ENCODE measurements at regions not wholly inside any gene's neighbourhood (a gene's known extent, or its start where the extent isn't known, plus 50 kb on each side); places are given as distances from the start of the nearest gene placed in this dataset.

DNA sequence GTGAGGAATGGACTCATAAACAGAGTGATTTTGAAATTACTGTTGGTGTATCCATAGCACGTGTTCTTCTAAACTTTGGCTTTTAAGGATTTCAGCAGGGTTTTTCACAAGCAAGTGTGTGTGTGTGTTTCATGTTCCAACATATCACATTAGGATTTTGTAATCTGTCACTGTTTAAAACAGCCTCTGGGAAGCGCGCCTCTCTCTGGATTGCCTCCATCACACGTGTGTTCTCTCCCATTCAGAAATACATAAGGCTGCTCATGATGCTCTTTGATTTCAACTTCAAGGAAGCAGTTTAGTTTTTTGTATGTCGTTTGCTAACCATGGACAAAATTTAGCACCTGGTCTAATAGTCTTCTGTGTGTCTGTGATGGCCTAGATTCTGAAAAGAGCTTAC, 370.4 kb downstream of the MTX2 start:
- Mint-ChIP-seq H3K27ac (no peak overlapping the region), H3K4me1 (peaks cover 4% of the 10 kb centered on the region), H3K4me3 (no peak overlapping the region), H3K9me3 (no peaks in the 10 kb centered on the region), H3K36me3 (ENCODE audit: low read depth) (no peaks in the 10 kb centered on the region), H3K27me3 (peaks cover 70% of the 10 kb centered on the region)
- DNase-seq = no peak
- no peak for ATAC-seq

DNA sequence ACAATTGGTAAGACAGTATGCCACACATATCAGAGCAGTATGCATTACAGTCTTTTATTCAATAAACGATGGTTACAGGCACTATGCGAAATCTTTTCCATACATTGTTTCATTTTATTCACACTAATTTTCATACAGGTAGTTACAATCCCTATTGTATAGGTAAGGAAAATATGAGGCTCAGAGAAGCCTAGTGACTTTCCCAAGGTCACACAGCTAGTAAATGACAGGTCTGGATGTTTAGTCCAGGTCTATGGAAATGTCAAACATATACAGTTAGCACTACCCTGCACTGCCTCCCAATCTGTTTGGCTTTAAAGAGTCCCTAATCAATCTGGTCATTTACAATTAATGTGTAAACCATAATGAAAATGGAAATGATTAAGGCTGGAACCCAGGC, 372.2 kb downstream of the MTX2 start:
- no peak overlapping the region for H3K4me3 Mint-ChIP-seq
- no peaks in the 10 kb centered on the region for H3K36me3 Mint-ChIP-seq (ENCODE audit: low read depth)
- H3K27ac Mint-ChIP-seq = no peak overlapping the region
- H3K9me3 Mint-ChIP-seq = no peaks in the 10 kb centered on the region
- ATAC-seq (no peak), DNase-seq (no peak)
- H3K27me3 Mint-ChIP-seq = peaks cover 76% of the 10 kb centered on the region
- H3K4me1 Mint-ChIP-seq = peaks cover 4% of the 10 kb centered on the region

- H3K27ac Mint-ChIP-seq = no peak overlapping the region
- no peaks in the 10 kb centered on the region for H3K36me3 Mint-ChIP-seq (ENCODE audit: low read depth)
- ATAC-seq = no peak
- no peaks in the 10 kb centered on the region for H3K9me3 Mint-ChIP-seq
- no peak for DNase-seq
- peaks cover 76% of the 10 kb centered on the region for H3K27me3 Mint-ChIP-seq
- H3K4me1 Mint-ChIP-seq = peaks cover 4% of the 10 kb centered on the region
- H3K4me3 Mint-ChIP-seq = no peak overlapping the region
Measured at GRCh38 chr2:176642074-176642473, 372.8 kb downstream of the MTX2 start.

- no peak overlapping the region for H3K27ac Mint-ChIP-seq
- H3K4me1 Mint-ChIP-seq = no peaks in the 10 kb centered on the region
- ATAC-seq (no peak), DNase-seq (no peak)
- peaks cover 74% of the 10 kb centered on the region for H3K27me3 Mint-ChIP-seq
- no peaks in the 10 kb centered on the region for H3K9me3 Mint-ChIP-seq
- no peak overlapping the region for H3K4me3 Mint-ChIP-seq
- H3K36me3 Mint-ChIP-seq (ENCODE audit: low read depth) = no peaks in the 10 kb centered on the region
Measured at GRCh38 chr2:176643646-176644045, 374.4 kb downstream of the MTX2 start.

DNA sequence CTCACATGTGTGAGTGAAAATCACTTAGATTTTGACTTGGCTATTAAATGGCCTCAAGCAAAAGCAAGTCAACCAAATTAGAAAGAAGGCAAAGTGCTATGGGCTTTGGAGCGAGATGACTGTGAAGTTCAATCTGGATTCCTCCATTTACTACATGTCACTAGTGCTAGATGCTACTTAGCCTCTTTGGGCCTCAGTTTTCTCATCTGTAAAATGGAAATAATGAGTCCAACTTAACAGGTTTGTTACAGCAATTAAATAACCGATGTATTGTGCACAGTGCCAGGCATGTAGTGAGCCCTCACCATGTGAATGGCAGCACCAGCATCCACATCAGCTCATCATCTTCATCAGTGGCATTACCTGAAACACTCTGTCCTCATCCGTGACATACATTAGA, 376.3 kb downstream of the MTX2 start:
- Mint-ChIP-seq H3K27ac (no peak overlapping the region), H3K4me3 (no peak overlapping the region), H3K27me3 (peaks cover 56% of the 10 kb centered on the region), H3K9me3 (no peaks in the 10 kb centered on the region), H3K4me1 (no peaks in the 10 kb centered on the region), H3K36me3 (ENCODE audit: low read depth) (no peaks in the 10 kb centered on the region)
- no peak for ATAC-seq
- no peak for DNase-seq

- Mint-ChIP-seq H3K36me3 (ENCODE audit: low read depth) (no peaks in the 10 kb centered on the region), H3K4me1 (no peaks in the 10 kb centered on the region), H3K27me3 (peaks cover 55% of the 10 kb centered on the region), H3K27ac (no peak overlapping the region), H3K9me3 (no peaks in the 10 kb centered on the region), H3K4me3 (no peak overlapping the region)
- ATAC-seq = no peak
- no peak for DNase-seq
Measured at GRCh38 chr2:176646033-176646615, 376.9 kb downstream of the MTX2 start.

- no peak overlapping the region for H3K27ac Mint-ChIP-seq
- no peak for ATAC-seq
- peaks cover 55% of the 10 kb centered on the region for H3K27me3 Mint-ChIP-seq
- no peaks in the 10 kb centered on the region for H3K9me3 Mint-ChIP-seq
- H3K4me1 Mint-ChIP-seq = peaks cover 4% of the 10 kb centered on the region
- DNase-seq = no peak
- no peaks in the 10 kb centered on the region for H3K36me3 Mint-ChIP-seq (ENCODE audit: low read depth)
- H3K4me3 Mint-ChIP-seq = no peak overlapping the region
Measured at GRCh38 chr2:176647325-176648165, 378.3 kb downstream of the MTX2 start.

- no peak overlapping the region for H3K27ac Mint-ChIP-seq
Measured at GRCh38 chr2:176648700-176649297, 379.6 kb downstream of the MTX2 start.

DNA sequence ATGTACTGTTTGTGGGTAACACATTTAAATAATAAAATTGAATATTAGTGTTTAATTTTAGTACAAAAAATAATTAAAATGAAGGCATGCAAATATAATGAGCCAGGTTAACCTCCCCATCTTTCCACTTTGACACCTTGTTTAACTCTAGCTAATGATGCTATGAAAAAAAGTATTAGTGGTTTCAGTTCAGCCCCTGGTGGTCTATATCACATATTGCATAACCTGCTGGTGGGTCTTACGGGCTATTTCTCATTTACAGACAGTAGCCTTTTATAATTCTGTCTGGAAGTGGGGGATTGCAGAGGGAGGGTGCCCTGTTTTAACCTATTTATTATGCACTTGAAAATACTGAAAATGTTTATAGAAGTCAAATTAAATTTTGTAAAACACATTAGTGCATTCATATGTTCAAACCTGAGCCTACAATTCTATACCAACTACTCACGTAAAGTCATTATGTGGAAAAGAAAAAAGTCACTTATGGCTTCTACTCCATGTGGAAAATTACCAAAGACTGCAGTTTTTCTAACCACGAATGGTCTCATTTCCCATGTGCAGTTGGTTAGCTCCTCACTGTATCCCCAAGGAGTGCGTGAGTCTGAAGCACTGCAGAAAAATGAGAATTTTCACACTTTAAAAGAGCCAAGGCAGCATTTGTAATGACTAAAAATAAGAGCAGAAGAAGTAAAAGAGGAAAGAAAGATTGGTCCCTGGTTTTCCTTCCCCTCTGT, 381.0 kb downstream of the MTX2 start:
- H3K4me1 Mint-ChIP-seq = peaks cover 19% of the 10 kb centered on the region
- no peaks in the 10 kb centered on the region for H3K36me3 Mint-ChIP-seq (ENCODE audit: low read depth)
- H3K4me3 Mint-ChIP-seq = no peak overlapping the region
- H3K27ac Mint-ChIP-seq = no peak overlapping the region
- no peak for DNase-seq
- no peak for ATAC-seq
- peaks cover 41% of the 10 kb centered on the region for H3K27me3 Mint-ChIP-seq
- no peaks in the 10 kb centered on the region for H3K9me3 Mint-ChIP-seq

More at GRCh38 chr2:176648700-176649297, 379.6 kb downstream of the MTX2 start:
- H3K9me3 Mint-ChIP-seq = no peaks in the 10 kb centered on the region
- H3K27me3 Mint-ChIP-seq = peaks cover 44% of the 10 kb centered on the region
- ATAC-seq = no peak
- no peaks in the 10 kb centered on the region for H3K36me3 Mint-ChIP-seq (ENCODE audit: low read depth)
- no peak for DNase-seq
- peaks cover 16% of the 10 kb centered on the region for H3K4me1 Mint-ChIP-seq
- H3K4me3 Mint-ChIP-seq = no peak overlapping the region

DNA sequence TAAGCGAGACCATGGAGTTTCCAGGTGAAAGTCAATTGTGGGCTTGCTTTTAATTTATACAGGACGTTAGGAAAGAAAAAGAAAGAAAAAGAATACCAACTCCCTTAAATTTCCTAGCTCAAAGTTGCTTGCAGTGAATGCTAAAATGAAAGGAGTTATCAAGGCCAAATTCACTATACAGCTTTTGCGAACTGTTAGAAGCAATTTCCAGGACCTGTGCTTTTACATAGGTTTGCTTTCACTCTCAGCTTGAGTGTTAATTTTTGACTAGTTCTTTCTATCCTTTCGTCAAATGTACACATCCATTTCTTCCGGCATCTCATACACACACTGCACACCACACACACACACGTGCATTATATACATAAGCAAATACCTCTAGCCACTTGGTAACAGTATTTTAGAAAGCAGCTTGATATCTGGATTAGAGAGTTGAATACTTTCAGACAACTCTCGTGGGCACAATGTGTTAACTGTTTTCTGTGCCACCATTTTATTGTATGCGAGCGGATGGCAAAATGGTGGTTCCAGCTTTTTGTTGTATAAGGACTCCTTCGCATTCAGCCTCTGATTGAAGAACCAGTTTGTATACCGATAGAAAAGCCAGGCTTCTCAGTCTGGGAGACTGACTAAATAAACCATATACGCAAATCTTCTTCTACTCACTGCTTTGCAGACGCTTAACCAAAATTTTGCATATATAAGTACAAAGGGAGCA, 381.8 kb downstream of the MTX2 start:
- Mint-ChIP-seq H3K4me3 (no peak overlapping the region), H3K9me3 (no peaks in the 10 kb centered on the region), H3K4me1 (peaks cover 19% of the 10 kb centered on the region), H3K27ac (no peak overlapping the region), H3K36me3 (ENCODE audit: low read depth) (no peaks in the 10 kb centered on the region), H3K27me3 (peaks cover 42% of the 10 kb centered on the region)
- DNase-seq (no peak), ATAC-seq (no peak)

DNA sequence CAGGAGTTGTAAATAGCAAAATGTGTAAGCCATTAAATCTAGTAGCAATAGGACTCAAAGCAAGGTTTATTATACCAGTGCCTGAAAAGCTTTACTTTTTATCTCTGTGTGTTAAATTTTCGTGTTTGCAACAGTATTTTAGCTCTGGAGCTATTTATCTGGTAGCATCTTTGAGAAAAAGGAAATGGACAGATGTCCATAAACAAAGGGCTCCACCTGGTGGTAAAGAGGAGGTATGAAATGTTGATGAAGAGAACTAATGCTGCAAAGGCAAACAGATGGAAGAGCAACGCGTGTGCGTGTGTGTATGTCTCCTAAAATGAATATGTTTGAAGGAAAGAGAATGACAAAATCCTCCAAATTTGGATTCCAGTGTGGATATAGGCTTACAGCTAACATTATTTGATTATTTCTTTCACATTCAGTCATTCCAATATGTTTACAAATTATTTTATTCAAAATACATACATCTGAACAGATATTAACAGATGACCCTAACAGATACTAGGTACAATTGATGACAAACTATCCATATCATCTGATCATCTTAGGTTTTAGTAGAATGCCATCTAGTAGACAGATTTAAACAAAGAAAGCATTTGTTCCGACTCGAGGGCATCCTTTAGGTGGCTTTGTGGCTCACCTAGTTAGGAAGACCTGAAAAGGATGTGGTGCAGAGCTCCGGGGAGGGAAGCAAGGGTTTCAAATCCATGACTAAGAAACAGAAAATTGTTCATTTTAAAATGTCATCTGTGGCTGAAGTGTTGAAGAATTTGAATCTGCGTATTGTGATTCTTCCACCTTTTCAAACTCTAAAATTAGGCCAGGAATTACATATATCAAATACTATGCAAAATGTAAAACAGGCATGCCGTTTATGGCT, 383.3 kb downstream of the MTX2 start:
- Mint-ChIP-seq H3K4me1 (peaks cover 19% of the 10 kb centered on the region), H3K36me3 (ENCODE audit: low read depth) (no peaks in the 10 kb centered on the region), H3K27ac (peak overlapping the region; percentile 26), H3K27me3 (peaks cover 46% of the 10 kb centered on the region), H3K4me3 (no peak overlapping the region), H3K9me3 (no peaks in the 10 kb centered on the region)
- DNase-seq (no peak), ATAC-seq (peak; percentile 74)

- Mint-ChIP-seq H3K4me1 (peaks cover 19% of the 10 kb centered on the region), H3K4me3 (no peak overlapping the region), H3K27ac (no peak overlapping the region), H3K9me3 (no peaks in the 10 kb centered on the region), H3K36me3 (ENCODE audit: low read depth) (no peaks in the 10 kb centered on the region), H3K27me3 (peaks cover 52% of the 10 kb centered on the region)
- ATAC-seq (peak; percentile 80), DNase-seq (peak; percentile 30)
Measured at GRCh38 chr2:176653479-176654443, 384.5 kb downstream of the MTX2 start.
